ENCODE measurements at regions not wholly inside any gene's neighbourhood (a gene's known extent, or its start where the extent isn't known, plus 50 kb on each side); places are given as distances from the start of the nearest gene placed in this dataset.
"Not testable (repeated sequence)": the region's sequence is repeated elsewhere in the genome, so short reads cannot be mapped to it uniquely, and the experiment has no call there.

GRCh38 chr13:73536865-73537264 is 478.1 kb downstream of the KLF5 start:
- no peak for DNase-seq

- no peak for DNase-seq
Measured at GRCh38 chr13:73535341-73535740, 476.5 kb downstream of the KLF5 start.

DNA sequence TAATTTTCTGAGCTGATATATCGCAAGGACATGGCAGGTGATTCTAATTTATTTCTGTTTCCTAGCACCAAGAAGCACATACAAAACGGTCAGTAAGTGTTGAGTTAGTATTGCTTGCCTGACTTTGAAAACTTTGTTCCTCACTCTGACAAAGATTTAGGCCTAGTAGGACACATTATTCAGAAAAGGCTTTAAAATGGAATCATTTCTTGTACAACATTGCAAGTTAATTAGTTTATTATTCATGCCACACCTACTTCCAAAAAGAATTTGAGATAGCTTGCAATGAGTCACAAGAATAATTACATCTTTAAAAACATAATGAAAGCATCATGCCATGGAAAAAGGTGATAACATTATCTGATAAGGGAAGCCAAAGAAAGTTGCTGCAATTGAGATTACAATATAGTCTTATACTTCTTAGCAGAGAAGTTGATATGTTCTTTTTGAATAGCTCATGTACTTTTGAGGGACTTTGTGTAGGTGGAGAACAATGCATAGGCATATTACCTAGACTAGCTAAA is 474.2 kb downstream of the KLF5 start:
- DNase-seq: no peak

GRCh38 chr13:73532582-73532981 is 473.8 kb downstream of the KLF5 start:
- no peak for DNase-seq

DNA sequence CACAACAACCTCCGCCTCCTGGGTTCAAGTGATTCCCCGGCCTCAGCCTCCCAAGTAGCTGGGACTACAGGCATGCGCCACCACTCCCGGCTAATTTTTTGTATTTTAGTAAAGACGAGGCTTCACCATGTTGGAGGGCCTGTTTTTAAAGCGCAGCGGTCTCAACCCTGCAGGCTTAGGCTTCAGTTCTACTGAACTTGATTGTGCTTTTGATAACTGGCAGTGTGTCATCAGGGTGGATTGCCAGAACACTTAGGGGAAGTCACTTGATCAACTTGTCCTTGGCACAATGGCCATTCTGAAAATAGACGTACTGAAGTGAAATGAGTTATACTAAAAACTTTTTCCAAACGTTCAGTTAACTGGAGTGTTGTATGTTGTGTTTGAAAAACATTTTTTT is 472.2 kb downstream of the KLF5 start:
- no peak for DNase-seq

GRCh38 chr13:73522937-73523336 is 464.1 kb downstream of the KLF5 start:
- DNase-seq: no peak

DNA sequence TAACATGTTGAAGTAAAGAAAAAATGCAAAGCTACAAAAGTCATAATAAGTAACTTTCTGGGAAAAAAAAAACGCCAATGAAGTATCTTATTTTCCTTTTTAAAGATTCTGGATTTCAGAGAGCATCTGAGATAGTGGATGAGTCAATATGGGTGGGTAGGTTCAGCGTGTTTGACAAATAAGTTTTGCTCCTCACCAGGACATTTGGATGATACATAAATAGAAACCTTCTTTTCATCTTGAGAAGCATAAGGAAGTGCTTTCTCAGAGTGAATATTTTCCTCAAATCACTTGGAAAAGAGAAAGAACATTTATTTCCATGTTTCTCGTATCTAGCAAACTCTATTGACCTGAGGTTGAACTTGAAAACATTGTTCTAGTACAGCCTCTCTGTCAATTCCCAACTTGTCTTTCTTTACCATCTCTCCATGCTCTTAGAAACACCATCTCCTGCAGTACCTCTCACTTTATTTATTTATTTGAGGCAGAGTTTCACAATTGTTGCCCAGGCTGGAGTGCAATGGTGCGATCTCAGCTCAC is 463.2 kb downstream of the KLF5 start:
- no peak for DNase-seq

DNA sequence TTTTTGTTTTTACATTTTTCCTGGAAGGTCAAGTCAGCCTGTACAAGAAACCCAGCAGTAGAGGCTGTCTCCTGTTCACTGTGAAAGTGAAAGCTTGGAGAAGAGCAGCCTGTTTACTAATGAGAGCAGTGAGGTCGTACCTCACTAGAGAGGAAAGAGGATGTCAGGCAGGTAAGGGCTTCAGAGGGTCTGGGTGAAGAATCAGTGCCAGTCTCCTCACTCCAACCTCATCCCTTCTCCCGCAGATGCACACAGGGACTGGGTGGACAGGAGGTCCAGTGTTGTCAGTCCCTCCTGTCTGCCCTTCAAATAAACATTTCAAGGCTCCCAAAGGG is 462.5 kb downstream of the KLF5 start:
- DNase-seq: no peak

- no peak for DNase-seq
Measured at GRCh38 chr13:73520566-73521289, 461.9 kb downstream of the KLF5 start.

DNA sequence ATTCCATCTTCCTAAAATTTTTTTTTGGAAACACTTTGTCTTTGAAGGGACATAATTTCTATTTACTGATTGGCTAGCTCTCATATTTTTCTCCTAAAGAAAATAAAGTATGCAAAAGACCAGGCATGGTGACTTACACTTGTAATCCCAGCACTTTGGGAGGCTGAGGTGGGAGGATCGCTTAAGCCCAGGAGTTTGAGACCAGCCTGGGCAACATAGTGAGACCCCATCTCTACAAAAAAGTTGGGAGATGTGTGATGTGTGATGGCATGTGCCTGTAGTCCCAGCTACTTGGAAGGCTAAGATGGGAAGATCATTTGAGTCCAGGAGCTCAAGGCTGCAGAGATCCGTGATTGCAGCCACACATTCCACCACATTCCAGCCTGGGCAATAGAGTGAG is 461.3 kb downstream of the KLF5 start:
- not testable (repeated sequence) for DNase-seq

DNA sequence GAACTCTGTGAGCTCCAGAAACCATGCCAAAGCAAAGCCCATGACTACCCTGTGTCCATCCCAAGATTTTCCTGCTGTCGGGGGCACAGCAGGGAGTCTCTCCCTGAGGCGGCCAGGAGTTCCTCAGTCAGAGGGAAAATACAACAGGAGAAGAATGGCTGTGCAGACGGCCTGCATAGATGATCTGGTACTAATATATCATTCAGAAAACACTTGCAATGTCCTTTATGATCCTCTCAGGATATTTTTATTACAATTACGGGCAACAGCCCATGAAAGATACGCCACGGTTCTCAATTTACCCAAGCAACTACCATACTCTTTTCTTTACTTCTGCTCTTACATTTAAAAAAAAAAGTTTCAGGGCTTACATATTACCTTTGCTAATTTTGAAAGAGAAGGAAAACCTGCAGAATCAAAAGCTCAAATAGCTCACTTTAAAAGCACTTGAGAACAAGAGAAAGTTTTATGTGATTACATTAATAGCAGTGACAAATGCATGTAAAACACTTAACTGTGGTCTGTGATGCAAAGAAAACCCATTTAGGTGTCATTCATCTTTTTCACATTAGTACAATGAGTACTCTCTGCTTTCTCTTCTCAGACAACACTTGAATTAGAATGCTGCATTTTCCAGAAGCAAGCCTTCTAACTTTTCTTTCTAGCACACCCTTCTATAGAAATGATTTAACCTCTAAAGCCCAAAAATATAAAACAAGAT is 460.8 kb downstream of the KLF5 start:
- DNase-seq: no peak

DNA sequence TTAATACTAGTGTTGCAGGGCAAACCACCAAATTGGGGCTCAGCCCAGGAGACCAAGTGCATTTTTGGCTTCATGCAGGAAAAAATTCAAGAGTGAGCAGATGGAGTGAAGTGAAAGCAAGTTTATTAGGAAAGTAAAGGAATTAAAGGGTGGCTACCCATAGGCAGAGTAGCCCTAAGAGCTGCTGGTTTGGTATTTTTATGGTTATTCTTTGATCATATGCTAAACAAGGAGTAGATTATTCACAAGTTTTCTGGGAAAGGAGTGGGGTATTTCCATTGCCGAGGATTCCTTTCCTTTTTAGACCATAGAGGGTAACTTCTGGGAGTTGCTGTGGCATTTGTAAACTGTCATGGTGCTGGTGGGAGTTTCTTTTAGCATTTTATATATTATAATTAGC is 459.0 kb downstream of the KLF5 start:
- no peak for DNase-seq

- DNase-seq: no peak
Measured at GRCh38 chr13:73516731-73517130, 457.9 kb downstream of the KLF5 start.

DNA sequence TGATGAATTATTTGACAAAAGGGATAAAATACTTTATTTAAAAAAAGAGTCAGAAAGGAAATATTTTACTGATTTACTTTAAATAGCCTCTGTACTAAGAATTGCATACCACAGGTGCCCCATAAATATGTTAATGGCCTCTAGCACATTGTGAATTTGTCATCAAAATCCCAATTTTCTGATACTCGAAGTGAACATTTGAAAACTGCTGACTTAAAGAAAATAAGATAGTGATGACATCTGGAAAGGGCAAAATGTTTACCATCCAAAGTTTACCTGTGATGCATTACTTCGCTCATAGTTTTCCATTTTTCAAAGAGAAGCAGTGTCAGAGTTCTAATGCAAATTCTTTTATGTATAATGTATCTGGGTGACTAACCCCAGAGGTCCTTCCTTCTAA is 455.4 kb downstream of the KLF5 start:
- no peak for DNase-seq

DNA sequence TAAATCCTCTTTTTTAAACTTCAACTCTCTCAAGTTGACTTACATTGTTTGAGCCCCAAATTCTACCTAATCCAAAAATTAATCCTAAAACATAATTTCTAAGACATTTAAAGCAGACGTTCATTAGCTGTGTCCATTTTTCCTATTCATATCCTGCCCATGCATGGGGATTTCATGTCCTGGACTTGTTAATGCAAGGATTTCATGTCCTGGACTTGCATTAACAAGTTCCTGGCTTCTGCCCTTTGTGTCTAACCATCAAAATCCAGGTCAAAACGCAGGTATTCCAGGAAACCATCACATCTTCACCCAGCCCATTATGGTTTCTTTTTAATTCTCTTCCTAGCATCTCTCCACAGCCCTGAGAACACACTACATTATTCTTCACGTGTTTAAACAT is 454.9 kb downstream of the KLF5 start:
- no peak for DNase-seq

- DNase-seq: no peak
Measured at GRCh38 chr13:73508841-73509240, 450.0 kb downstream of the KLF5 start.

GRCh38 chr13:73505376-73505890 is 446.6 kb downstream of the KLF5 start:
- no peak for DNase-seq

- DNase-seq: no peak
Measured at GRCh38 chr13:73499695-73500094, 440.9 kb downstream of the KLF5 start.

GRCh38 chr13:73497430-73497829 is 438.6 kb downstream of the KLF5 start:
- no peak for DNase-seq

DNA sequence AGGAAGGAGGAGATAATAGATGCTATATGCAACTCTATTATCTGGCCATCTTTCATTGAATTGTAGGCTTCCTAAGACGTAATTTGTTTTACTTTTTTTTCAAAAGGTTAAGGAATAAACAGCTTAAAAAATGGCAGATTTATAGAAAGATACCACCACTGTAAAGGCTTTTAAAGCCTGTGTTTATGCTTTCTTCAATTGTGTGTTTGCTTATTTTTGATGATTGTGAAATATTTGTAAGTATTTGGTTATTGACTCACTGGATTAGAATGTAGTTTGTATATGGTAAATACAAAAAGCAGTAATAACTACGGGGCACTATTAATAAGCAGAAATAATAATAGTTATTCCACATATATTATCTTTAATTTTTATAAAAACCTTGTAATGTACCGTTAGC is 437.9 kb downstream of the KLF5 start:
- DNase-seq: no peak

- no peak for DNase-seq
Measured at GRCh38 chr13:73492811-73493210, 434.0 kb downstream of the KLF5 start.

DNA sequence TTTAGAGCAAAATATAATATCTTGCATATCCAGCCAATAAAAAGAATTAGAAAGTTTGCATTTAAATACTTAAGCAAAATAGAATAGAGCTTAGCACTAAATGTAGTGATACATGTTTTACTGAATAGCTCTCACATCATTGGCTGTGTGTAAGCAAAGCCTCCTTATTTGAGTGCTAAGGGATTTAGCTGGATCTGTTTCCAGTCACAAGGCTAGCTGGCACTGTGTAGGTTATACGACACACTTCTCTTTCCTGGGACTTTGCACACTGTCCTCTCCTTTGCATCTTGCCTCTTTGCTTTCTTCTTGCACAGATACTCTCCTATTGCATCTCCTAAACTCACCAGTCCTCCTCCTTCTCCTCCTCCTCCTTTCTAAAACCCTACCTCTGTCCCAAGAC is 423.8 kb downstream of the KLF5 start:
- DNase-seq: no peak

GRCh38 chr13:73481886-73482445 is 423.2 kb downstream of the KLF5 start:
- DNase-seq: no peak

All from SHP77 (cell line).